ENCODE measurements at regions not wholly inside any gene's neighbourhood (a gene's known extent, or its start where the extent isn't known, plus 50 kb on each side); places are given as distances from the start of the nearest gene placed in this dataset.

DNA sequence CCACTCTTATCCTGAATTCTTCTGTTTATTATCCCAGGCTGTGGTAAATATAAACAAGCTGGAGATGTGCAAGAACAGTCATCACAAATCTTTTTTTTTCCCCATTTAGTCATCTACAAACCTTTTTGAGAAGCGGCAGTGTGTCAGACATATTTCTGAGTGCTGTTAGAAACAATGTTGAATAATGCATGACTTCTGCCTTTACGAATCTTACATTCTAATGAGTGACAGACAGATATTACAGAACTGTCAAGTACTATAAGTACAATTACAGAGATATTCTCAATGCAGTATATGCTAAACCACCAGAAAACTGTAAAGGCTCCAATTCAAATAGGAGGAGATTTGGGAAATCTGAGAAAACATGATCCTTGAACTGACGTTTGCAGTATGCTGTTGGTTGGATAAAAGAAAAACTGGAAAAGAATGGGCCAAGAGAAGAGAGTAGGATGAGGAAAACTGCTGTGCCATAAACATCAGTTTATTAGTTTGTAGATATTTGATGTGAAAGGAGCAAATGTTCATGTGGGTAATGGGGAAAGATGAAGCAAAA is 379.5 kb upstream of the SLC8A1 start:
- no peak overlapping the region for H3K4me3 Mint-ChIP-seq
- POLR2A ChIA-PET: no interaction called here

DNA sequence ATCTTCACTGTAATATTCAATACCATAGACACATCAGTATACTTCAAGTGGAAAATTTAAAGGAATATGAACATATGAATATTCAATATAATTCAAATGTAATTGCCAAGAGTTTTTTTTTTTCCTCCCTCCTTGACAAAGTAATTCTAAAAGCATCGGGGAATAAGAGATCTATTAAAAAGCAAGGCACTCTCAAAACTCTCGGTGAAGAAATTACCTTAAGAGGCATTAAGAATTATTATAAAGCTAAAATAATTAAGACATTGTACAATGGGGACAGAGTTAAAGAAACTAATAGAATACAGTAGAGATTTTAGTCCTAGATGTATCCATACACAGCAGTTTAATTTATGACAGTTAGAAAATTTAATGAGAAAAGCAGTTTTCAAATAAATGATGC is 390.0 kb upstream of the SLC8A1 start:
- no peaks in the 10 kb centered on the region for H3K36me3 Mint-ChIP-seq (ENCODE audit: low read depth)
- no peaks in the 10 kb centered on the region for H3K27me3 Mint-ChIP-seq (ENCODE audit: low read depth)
- no peak overlapping the region for H3K4me3 Mint-ChIP-seq
- CTCF ChIA-PET: no interaction called here
- H3K27ac Mint-ChIP-seq: no peak overlapping the region
- H3K4me1 Mint-ChIP-seq (ENCODE audit: low read depth): no peaks in the 10 kb centered on the region
- no peaks in the 10 kb centered on the region for H3K9me3 Mint-ChIP-seq (ENCODE audit: insufficient read depth)
- POLR2A ChIA-PET: no interaction called here
- ATAC-seq: no peak
- no peak for DNase-seq

More for the DNA sequence above, 379.5 kb upstream of the SLC8A1 start:
- CTCF ChIA-PET: no interaction called here
- DNase-seq (no peak), ATAC-seq (no peak)
- no peaks in the 10 kb centered on the region for H3K36me3 Mint-ChIP-seq (ENCODE audit: low read depth)
- no peak overlapping the region for H3K27ac Mint-ChIP-seq
- no peaks in the 10 kb centered on the region for H3K4me1 Mint-ChIP-seq (ENCODE audit: low read depth)
- H3K27me3 Mint-ChIP-seq (ENCODE audit: low read depth): no peaks in the 10 kb centered on the region
- H3K9me3 Mint-ChIP-seq (ENCODE audit: insufficient read depth): no peaks in the 10 kb centered on the region

DNA sequence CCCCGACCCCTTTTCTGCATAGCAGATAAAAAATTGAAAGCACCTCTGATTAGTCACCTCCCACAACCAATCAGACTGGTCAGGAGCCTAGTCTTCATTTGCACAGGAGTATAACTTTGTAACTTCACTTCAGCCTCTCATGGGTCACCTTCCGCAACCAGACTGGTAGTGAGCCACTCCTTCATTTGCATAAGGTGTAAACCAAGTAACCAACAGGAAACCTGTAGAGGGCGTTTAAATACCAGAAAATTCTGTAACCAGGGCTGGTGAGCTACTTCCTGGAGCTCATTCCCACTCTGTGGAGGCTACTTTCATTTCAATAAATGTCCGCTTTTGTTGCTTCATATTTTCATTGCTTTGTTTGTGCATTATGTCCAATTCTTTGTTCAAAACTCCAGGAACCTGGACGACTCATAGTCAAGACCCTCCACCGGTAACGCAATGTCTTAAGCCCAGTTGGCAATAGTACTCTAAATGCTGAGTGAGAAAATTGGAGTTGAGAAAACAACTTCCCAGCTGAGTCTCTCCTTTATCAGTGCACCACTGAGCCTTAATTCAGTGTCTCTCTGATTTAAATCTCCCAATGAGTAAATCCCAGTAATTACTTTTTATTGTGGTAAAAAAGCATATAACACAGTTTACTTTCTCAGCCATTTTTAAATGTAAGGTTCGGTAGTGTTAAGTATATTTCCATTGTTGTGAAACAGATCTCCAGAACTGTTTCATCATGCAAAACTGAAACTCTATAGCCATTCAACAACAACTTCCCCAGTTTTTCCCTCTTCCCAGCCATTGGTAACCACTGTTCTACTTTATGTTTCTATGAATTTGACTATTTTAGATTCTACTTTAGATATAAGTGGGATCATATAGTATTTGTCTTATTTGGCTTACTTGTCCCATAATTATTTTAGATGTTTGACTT is 392.7 kb upstream of the SLC8A1 start:
- ChIA-PET POLR2A (no interaction called here), CTCF (no interaction called here)
- DNase-seq (no peak), ATAC-seq (no peak)
- Mint-ChIP-seq H3K27me3 (ENCODE audit: low read depth) (no peaks in the 10 kb centered on the region), H3K4me1 (ENCODE audit: low read depth) (no peaks in the 10 kb centered on the region), H3K9me3 (ENCODE audit: insufficient read depth) (no peaks in the 10 kb centered on the region), H3K36me3 (ENCODE audit: low read depth) (no peaks in the 10 kb centered on the region), H3K4me3 (no peak overlapping the region), H3K27ac (no peak overlapping the region)

DNA sequence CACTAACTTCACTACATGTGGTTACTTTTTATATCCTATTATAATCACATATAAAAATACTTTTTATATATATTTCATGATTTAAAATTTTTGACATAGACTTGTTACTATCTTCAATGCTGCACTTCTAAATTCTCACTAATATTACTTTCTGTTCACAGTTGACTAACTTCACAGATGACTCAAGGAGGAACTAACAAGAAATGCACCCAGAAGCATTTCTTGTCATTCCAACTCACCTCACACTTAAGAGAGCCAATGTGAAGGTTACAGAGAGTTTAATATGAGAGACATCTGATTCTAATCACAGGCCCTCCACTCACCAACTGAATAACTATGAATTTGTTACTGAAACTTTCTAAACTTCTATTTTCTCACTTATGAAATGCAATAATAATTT is 399.8 kb upstream of the SLC8A1 start:
- H3K4me1 Mint-ChIP-seq (ENCODE audit: low read depth): no peaks in the 10 kb centered on the region
- ChIA-PET POLR2A (no interaction called here), CTCF (no interaction called here)
- H3K36me3 Mint-ChIP-seq (ENCODE audit: low read depth): no peaks in the 10 kb centered on the region
- no peak overlapping the region for H3K4me3 Mint-ChIP-seq
- no peak for DNase-seq
- no peaks in the 10 kb centered on the region for H3K27me3 Mint-ChIP-seq (ENCODE audit: low read depth)
- no peak overlapping the region for H3K27ac Mint-ChIP-seq
- ATAC-seq: no peak
- peaks cover 4% of the 10 kb centered on the region for H3K9me3 Mint-ChIP-seq (ENCODE audit: insufficient read depth)

DNA sequence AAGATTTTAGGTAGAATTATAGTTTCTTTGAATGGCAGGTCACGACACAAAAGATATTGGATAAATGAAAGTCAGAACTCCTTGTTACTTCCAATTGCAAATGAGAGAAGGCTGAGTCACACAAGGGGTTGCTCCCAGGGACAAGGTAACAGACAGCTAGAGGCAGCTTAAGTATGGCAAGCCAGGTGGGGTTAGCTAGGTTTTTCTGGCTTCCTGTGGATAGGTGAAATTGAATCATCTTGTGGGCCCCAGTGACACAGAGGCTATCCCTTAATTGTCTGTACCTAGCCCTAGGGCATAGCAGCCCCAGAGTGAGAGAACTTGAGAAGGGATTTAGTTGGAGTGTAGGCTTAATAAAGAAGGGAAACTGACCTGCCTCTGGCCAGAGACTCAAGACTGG is 407.7 kb upstream of the SLC8A1 start:
- no peaks in the 10 kb centered on the region for H3K4me1 Mint-ChIP-seq (ENCODE audit: low read depth)
- ATAC-seq (no peak), DNase-seq (no peak)
- no peak overlapping the region for H3K4me3 Mint-ChIP-seq
- ChIA-PET CTCF (no interaction called here), POLR2A (no interaction called here)
- H3K9me3 Mint-ChIP-seq (ENCODE audit: insufficient read depth): no peaks in the 10 kb centered on the region
- no peak overlapping the region for H3K27ac Mint-ChIP-seq
- H3K36me3 Mint-ChIP-seq (ENCODE audit: low read depth): no peaks in the 10 kb centered on the region
- no peaks in the 10 kb centered on the region for H3K27me3 Mint-ChIP-seq (ENCODE audit: low read depth)

DNA sequence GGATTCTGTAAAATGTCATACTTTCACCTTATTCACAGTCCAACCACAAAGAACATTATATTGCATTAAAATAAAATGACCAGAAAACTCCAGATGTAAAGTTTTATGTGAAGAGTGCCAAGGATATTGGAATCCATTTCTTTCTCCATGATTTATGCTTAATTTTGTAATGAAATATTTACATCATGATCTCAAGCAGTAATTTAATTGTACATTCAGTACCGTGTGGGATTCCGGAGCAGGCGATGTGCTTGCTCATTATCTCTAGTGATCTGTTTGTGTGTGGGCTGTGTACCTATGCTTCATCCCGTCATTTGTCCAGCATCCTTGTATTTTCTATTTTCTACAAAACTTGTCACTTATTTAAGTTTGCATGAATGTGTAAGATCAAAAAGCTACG is 415.9 kb upstream of the SLC8A1 start:
- Mint-ChIP-seq H3K9me3 (ENCODE audit: insufficient read depth) (no peaks in the 10 kb centered on the region), H3K36me3 (ENCODE audit: low read depth) (no peaks in the 10 kb centered on the region), H3K4me1 (ENCODE audit: low read depth) (no peaks in the 10 kb centered on the region), H3K4me3 (no peak overlapping the region), H3K27ac (no peak overlapping the region), H3K27me3 (ENCODE audit: low read depth) (no peaks in the 10 kb centered on the region)
- POLR2A ChIA-PET: no interaction called here
- CTCF ChIA-PET: no interaction called here
- no peak for ATAC-seq
- no peak for DNase-seq

DNA sequence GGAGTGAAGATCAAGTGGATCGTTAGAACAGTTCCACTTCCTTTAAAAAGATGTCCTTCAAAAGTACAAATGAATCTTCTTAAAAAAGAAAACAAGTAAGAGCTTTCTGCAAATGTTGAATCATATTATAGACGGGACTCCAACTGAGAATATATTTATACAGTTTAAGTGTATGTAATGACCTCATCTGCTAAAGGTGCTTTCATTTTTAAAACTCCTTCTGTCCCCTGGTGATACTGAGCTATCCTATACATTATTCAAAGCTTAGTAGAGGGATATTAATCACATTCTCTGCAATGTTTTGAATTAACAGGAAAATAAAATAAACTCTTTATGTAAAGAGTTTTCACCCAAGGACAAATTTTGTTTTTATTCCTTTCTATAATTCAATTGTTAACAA is 420.7 kb upstream of the SLC8A1 start:
- H3K27me3 Mint-ChIP-seq (ENCODE audit: low read depth): no peaks in the 10 kb centered on the region
- ChIA-PET CTCF (no interaction called here), POLR2A (no interaction called here)
- no peak overlapping the region for H3K4me3 Mint-ChIP-seq
- no peaks in the 10 kb centered on the region for H3K4me1 Mint-ChIP-seq (ENCODE audit: low read depth)
- H3K9me3 Mint-ChIP-seq (ENCODE audit: insufficient read depth): no peaks in the 10 kb centered on the region
- H3K27ac Mint-ChIP-seq: no peak overlapping the region
- DNase-seq (no peak), ATAC-seq (no peak)
- no peaks in the 10 kb centered on the region for H3K36me3 Mint-ChIP-seq (ENCODE audit: low read depth)

DNA sequence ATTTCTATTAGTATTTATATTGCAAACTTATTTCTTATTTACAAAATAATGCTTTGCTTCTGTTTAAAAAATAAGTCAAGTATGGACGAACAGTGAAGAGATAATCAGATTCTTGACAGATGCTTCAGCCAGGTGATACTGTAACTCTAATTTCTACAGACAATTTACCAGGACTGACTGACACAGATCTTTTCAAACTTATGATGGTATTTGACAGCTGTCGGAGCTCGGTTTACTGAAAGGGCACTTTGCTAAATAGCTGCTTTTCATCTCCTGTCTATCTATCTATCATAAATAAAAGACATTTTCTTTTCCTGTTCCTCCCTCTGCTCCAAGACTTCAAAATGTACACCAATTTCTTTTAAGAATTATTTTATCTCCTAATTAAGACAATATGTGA is 422.5 kb upstream of the SLC8A1 start:
- ATAC-seq: no peak
- Mint-ChIP-seq H3K36me3 (ENCODE audit: low read depth) (no peaks in the 10 kb centered on the region), H3K4me3 (no peak overlapping the region), H3K4me1 (ENCODE audit: low read depth) (no peaks in the 10 kb centered on the region), H3K27me3 (ENCODE audit: low read depth) (no peaks in the 10 kb centered on the region), H3K9me3 (ENCODE audit: insufficient read depth) (no peaks in the 10 kb centered on the region), H3K27ac (no peak overlapping the region)
- ChIA-PET CTCF (no interaction called here), POLR2A (no interaction called here)
- DNase-seq: no peak

DNA sequence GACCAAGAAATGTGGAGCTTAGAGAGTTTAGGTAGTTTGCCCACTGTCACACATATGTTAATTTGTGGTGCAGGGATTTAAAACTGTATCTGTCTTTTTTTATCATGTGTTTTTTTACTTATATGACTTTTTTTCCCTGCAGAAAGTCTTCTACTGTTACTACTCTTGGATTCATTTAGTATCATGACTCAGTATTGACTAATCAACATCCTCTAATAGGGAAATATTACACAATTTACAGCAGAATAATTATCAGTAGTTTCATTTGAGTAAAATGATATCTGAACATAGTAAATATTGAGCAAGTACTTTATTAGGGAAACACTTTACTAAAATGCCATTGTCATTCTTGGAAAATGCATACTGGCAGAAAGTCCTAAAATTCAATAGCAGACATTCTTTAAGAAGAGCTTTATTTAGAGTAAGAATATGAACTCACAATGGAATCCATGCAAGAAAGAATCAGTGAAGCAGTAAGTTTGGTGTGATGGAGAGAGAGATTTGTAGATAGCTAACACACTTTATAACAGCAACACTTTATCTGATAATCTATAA is 425.9 kb upstream of the SLC8A1 start:
- Mint-ChIP-seq H3K4me1 (ENCODE audit: low read depth) (no peaks in the 10 kb centered on the region), H3K27ac (no peak overlapping the region), H3K4me3 (no peak overlapping the region), H3K36me3 (ENCODE audit: low read depth) (no peaks in the 10 kb centered on the region), H3K27me3 (ENCODE audit: low read depth) (no peaks in the 10 kb centered on the region), H3K9me3 (ENCODE audit: insufficient read depth) (no peaks in the 10 kb centered on the region)
- no peak for DNase-seq
- POLR2A ChIA-PET: no interaction called here
- ATAC-seq: no peak
- CTCF ChIA-PET: no interaction called here

DNA sequence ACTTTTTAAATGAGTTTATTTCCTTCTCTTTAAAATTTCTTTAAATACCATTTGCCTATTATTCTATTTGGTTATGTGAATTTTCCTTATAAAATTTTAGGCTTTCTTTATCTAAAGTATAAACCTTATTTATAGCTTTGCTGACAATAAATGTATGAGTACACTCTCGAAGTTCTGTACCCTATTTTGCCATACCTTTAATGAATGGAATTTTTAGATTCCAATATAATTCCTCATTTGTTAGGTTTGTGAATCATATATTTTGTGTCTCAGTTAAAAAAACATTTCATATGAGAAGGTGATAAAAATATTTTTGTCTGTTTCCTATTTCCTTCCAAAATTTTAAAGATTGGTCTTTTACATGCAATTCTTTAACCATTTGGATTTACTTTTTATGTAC is 427.4 kb upstream of the SLC8A1 start:
- no peak for ATAC-seq
- Mint-ChIP-seq H3K27me3 (ENCODE audit: low read depth) (no peaks in the 10 kb centered on the region), H3K27ac (no peak overlapping the region), H3K36me3 (ENCODE audit: low read depth) (no peaks in the 10 kb centered on the region), H3K4me1 (ENCODE audit: low read depth) (no peaks in the 10 kb centered on the region), H3K4me3 (no peak overlapping the region), H3K9me3 (ENCODE audit: insufficient read depth) (no peaks in the 10 kb centered on the region)
- DNase-seq: no peak
- POLR2A ChIA-PET: no interaction called here
- CTCF ChIA-PET: no interaction called here

DNA sequence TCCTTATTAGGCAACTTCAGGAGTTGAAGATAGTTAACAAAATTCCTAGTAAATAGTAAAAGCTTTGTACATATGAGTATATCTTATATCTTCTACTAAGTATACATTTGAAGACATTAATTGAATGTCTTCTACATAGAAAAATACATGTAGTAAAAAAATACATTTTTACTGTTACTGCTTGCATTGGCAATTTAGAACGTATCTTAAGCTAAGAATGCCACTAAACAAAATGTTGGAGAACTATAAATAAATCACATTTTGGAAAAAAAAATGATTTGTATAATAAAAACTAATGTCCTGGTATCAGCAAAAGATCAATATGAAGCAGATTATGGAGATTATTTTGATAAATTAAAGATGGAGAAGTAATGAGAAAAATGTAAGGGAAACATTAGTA is 434.2 kb upstream of the SLC8A1 start:
- ChIA-PET CTCF (no interaction called here), POLR2A (no interaction called here)
- H3K9me3 Mint-ChIP-seq (ENCODE audit: insufficient read depth): no peaks in the 10 kb centered on the region
- H3K27me3 Mint-ChIP-seq (ENCODE audit: low read depth): no peaks in the 10 kb centered on the region
- no peaks in the 10 kb centered on the region for H3K4me1 Mint-ChIP-seq (ENCODE audit: low read depth)
- H3K4me3 Mint-ChIP-seq: no peak overlapping the region
- no peak for DNase-seq
- no peak overlapping the region for H3K27ac Mint-ChIP-seq
- H3K36me3 Mint-ChIP-seq (ENCODE audit: low read depth): no peaks in the 10 kb centered on the region
- no peak for ATAC-seq

DNA sequence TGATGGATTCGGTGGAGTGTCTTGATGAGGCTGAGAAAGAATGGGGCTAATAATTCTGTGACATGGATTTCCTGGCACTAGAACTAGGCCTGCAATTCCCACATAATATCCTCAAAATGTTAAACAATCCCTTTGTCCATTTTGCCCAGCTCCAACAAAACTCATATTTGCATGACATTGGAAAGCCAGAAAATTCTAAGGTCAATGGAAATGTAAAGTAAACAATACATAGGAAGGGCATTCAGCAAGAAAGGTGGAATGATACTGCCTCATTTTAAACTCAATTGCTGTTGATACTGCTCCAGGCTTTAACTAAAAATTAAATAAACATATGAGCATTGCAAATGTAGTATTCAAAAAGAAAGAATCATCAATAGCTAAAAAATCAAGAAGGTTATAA is 434.8 kb upstream of the SLC8A1 start:
- ChIA-PET CTCF (no interaction called here), POLR2A (no interaction called here)
- H3K36me3 Mint-ChIP-seq (ENCODE audit: low read depth): no peaks in the 10 kb centered on the region
- no peak overlapping the region for H3K27ac Mint-ChIP-seq
- H3K4me3 Mint-ChIP-seq: no peak overlapping the region
- H3K27me3 Mint-ChIP-seq (ENCODE audit: low read depth): no peaks in the 10 kb centered on the region
- no peak for ATAC-seq
- H3K9me3 Mint-ChIP-seq (ENCODE audit: insufficient read depth): no peaks in the 10 kb centered on the region
- no peaks in the 10 kb centered on the region for H3K4me1 Mint-ChIP-seq (ENCODE audit: low read depth)
- no peak for DNase-seq

DNA sequence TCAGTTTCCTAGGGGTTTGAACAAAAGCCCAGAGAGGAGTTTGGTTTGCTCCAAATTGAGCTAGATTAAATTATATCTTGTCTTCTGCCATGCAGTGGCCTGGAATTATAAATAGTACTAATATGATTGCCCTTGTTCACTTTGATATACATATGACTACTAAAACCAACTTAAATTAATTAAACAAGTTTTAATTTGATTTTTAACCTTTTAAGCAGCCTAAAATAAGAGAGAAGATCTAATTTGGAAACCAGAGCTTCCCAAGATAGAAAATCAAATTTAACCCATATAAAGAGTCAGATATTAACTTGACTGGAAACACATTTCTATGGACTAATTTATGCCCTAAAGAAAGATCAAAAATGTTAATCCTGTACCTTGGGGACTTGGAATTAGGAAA is 444.5 kb upstream of the SLC8A1 start:
- CTCF ChIA-PET: no interaction called here

More for the DNA sequence above, 444.5 kb upstream of the SLC8A1 start:
- ATAC-seq (no peak), DNase-seq (no peak)
- H3K4me3 Mint-ChIP-seq: no peak overlapping the region
- no peaks in the 10 kb centered on the region for H3K9me3 Mint-ChIP-seq (ENCODE audit: insufficient read depth)
- H3K27me3 Mint-ChIP-seq (ENCODE audit: low read depth): no peaks in the 10 kb centered on the region
- H3K36me3 Mint-ChIP-seq (ENCODE audit: low read depth): no peaks in the 10 kb centered on the region
- H3K4me1 Mint-ChIP-seq (ENCODE audit: low read depth): no peaks in the 10 kb centered on the region
- no peak overlapping the region for H3K27ac Mint-ChIP-seq
- POLR2A ChIA-PET: no interaction called here
